ENCODE measurements at regions not wholly inside any gene's neighbourhood (a gene's known extent, or its start where the extent isn't known, plus 50 kb on each side); places are given as distances from the start of the nearest gene placed in this dataset.

- no peak for DNase-seq (ENCODE audit: low read depth)
Observed at GRCh38 chr4:13036841-13037240, 447.3 kb downstream of the RAB28 start.

- DNase-seq (ENCODE audit: low read depth) = no peak
Observed at GRCh38 chr4:13032936-13033335, 451.2 kb downstream of the RAB28 start.

- no peak for DNase-seq (ENCODE audit: low read depth)
Observed at GRCh38 chr4:13024147-13025105, 459.7 kb downstream of the RAB28 start.

- no peak for DNase-seq (ENCODE audit: low read depth)
Observed at GRCh38 chr4:13007802-13008470, 476.2 kb downstream of the RAB28 start.

GRCh38 chr4:12993923-12994322 lies 490.2 kb downstream of the RAB28 start:
- no peak for DNase-seq (ENCODE audit: low read depth)

- DNase-seq (ENCODE audit: low read depth) = no peak
Observed at GRCh38 chr4:12987284-12987683, 496.9 kb downstream of the RAB28 start.

- DNase-seq (ENCODE audit: low read depth) = no peak
Observed at GRCh38 chr4:12979797-12980196, 504.3 kb downstream of the RAB28 start.

GRCh38 chr4:12978310-12978709 lies 505.8 kb downstream of the RAB28 start:
- DNase-seq (ENCODE audit: low read depth) = no peak

- DNase-seq (ENCODE audit: low read depth) = no peak
Observed at GRCh38 chr4:12975511-12975910, 508.6 kb downstream of the RAB28 start.

GRCh38 chr4:12973522-12973921 lies 510.6 kb downstream of the RAB28 start:
- no peak for DNase-seq (ENCODE audit: low read depth)

- DNase-seq (ENCODE audit: low read depth) = no peak
Observed at GRCh38 chr4:12968345-12968744, 515.8 kb downstream of the RAB28 start.

- DNase-seq (ENCODE audit: low read depth) = no peak
Observed at GRCh38 chr4:12966726-12967125, 517.4 kb downstream of the RAB28 start.

- no peak for DNase-seq (ENCODE audit: low read depth)
Observed at GRCh38 chr4:12965334-12965733, 518.8 kb downstream of the RAB28 start.

- no peak for DNase-seq (ENCODE audit: low read depth)
Observed at GRCh38 chr4:12963912-12964311, 520.2 kb downstream of the RAB28 start.

GRCh38 chr4:12963291-12963690 lies 520.8 kb downstream of the RAB28 start:
- no peak for DNase-seq (ENCODE audit: low read depth)

GRCh38 chr4:12961713-12962112 lies 522.4 kb downstream of the RAB28 start:
- DNase-seq (ENCODE audit: low read depth) = no peak

GRCh38 chr4:12958436-12958835 lies 525.7 kb downstream of the RAB28 start:
- no peak for DNase-seq (ENCODE audit: low read depth)

GRCh38 chr4:12957108-12957507 lies 527.0 kb downstream of the RAB28 start:
- DNase-seq (ENCODE audit: low read depth) = no peak

- no peak for DNase-seq (ENCODE audit: low read depth)
Observed at GRCh38 chr4:12956026-12956425, 528.1 kb downstream of the RAB28 start.

GRCh38 chr4:12949719-12950490 lies 534.2 kb downstream of the RAB28 start:
- no peak for DNase-seq (ENCODE audit: low read depth)

- DNase-seq (ENCODE audit: low read depth) = no peak
Observed at GRCh38 chr4:12943069-12943468, 541.1 kb downstream of the RAB28 start.

- no peak for DNase-seq (ENCODE audit: low read depth)
Observed at GRCh38 chr4:12933760-12934221, 550.3 kb downstream of the RAB28 start.

Measured in activated T-helper 9 cell treated with anti-CD3 and anti-CD28 coated beads, Interleukin-2, amount 50 U/mL, for 16 hours (primary cell).